CD4-positive, alpha-beta T cell treated with Interleukin-17A for 4 hours (primary cell): ENCODE measurements at regions not wholly inside any gene's neighbourhood (a gene's known extent, or its start where the extent isn't known, plus 50 kb on each side); places are given as distances from the start of the nearest gene placed in this dataset.
"Not testable (repeated sequence)": the region's sequence is repeated elsewhere in the genome, so short reads cannot be mapped to it uniquely, and the experiment has no call there.

Experiments used
- DNase-seq: peaks from one replicate; pipeline ENCODE4 v3.0.0-alpha.2; 2020; ENCODE audit warnings: mixed read lengths

DNA sequence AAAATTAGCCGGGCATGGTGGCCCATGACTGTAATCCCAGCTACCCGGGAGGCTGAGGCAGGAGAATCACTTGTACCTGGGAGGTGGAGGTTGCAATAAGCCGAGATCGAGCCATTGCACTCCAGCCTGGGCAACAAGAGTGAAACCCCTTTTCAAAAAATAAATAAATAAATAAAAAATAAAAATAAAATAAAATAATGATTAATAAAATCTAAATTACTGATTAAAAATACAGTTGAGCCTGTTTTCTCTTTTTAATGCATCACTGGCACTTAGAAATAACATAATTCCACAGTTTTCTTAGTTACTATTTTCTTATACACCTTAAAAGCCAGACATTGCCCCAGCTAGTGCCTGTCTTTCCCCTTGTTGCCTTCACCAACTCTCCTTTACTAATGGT is 922.8 kb upstream of the GJE1 start:
- DNase-seq, result no peak

- DNase-seq, result no peak
Measured at GRCh38 chr6:141208101-141208500, 924.6 kb upstream of the GJE1 start.

DNA sequence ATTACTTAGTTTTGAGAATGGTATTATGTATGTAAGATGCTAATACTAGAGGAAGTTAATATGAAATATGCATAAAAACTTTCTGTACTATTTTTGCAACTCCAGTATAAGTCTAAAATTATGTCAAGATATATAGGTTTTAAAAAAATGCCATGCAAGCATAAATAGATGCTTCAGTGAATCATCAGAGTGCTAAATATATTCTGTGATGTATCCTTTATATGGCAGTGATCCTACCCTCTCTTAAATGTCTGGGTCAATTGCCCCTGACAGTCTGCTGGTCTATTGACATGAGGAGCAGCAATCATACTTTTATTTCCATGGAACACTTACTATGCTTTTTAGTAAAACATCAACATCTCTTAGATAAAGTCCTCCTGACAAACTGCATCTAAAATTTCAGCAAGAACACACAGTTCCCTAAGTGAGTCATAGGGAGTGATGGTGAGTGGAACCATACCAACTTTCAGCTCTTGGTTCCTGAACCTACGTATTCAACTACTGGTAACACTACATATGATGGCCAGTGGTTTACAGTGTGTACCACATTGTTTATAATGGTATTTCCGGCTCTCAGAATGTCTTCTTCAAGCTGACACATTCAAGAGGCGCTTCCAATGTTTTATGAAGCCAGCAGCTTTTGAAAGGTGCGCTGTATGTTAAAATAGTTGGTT is 928.7 kb upstream of the GJE1 start:
- DNase-seq, result no peak

GRCh38 chr6:141202626-141203025 is 930.1 kb upstream of the GJE1 start:
- DNase-seq, result no peak

- DNase-seq, result no peak
Measured at GRCh38 chr6:141199074-141199473, 933.7 kb upstream of the GJE1 start.

GRCh38 chr6:141195251-141195832 is 937.4 kb upstream of the GJE1 start:
- DNase-seq, result no peak

GRCh38 chr6:141183368-141183767 is 949.4 kb upstream of the GJE1 start:
- DNase-seq, result no peak

- not testable (repeated sequence) for DNase-seq
Measured at GRCh38 chr6:141175458-141175857, 957.3 kb upstream of the GJE1 start.

DNA sequence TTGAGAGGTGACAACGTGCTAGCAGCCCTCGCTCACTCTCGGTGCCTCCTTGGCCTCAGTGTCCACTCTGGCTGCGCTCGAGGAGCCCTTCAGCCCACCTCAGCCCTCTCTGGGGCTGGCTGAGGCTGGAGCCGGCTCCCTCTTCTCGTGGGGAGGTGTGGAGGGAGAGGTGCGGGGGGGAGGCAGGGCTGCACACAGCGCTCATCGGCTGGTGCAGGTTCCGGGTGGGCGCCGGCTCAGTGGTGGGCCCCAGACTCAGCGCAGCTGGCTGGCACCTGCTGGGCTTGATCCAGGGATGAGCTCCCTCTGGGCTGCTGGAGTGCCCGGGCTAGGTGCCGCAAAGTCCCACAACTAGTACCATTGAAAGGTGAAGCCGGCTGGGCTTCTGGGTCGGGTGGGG is 957.8 kb upstream of the GJE1 start:
- no peak for DNase-seq

GRCh38 chr6:141173529-141173928 is 959.2 kb upstream of the GJE1 start:
- DNase-seq, result no peak

DNA sequence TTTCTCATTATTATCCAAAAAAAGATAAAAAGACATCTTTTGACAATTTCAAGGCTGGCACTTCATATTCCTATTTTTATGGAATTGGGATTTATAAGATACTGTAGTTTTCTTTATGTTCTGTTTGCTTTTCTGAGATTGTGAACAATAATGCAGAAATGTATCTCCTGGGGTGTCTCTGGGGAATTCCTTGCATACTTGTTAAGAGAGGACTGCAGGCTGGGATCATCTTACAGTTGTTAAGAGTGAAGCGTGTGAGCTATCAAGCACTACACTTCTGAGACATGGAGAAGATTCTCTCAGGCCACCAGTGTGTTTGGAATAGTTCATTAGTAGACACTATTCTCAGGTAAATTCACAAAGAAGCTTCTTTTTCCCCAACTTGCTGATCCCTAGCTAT is 963.3 kb upstream of the GJE1 start:
- DNase-seq, result no peak

GRCh38 chr6:141167945-141168344 is 964.8 kb upstream of the GJE1 start:
- DNase-seq, result no peak

DNA sequence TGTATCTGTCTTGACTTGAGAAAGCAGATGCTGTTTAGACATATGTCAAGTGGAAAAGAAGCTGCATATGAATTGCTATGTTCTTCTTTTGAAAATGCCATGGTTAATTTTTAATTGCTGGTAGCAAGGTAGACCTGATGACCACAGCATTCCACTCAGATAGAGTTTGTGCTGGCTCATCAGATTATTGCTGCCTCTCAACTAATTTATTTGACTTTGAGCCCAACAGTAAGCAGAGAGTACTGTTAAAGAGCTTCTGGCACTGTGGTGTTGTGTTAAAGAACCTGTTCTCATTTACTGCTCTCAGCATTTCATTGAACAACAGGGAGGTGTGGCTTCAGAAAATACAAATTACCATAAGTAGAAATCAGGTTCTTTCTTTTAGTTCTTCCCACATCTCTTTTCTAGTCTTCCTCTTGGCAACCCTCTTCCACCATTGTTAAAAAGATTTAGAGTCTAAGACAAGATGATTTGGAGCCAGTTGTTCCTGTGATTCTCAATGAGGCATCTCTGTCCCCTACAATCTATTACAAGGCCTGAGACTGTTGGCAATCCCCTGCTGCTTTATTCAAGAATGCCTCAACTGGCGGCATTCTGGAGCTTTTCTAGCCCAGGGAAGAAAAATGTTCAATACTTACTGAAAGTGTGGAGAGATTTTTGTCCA is 967.6 kb upstream of the GJE1 start:
- no peak for DNase-seq

DNA sequence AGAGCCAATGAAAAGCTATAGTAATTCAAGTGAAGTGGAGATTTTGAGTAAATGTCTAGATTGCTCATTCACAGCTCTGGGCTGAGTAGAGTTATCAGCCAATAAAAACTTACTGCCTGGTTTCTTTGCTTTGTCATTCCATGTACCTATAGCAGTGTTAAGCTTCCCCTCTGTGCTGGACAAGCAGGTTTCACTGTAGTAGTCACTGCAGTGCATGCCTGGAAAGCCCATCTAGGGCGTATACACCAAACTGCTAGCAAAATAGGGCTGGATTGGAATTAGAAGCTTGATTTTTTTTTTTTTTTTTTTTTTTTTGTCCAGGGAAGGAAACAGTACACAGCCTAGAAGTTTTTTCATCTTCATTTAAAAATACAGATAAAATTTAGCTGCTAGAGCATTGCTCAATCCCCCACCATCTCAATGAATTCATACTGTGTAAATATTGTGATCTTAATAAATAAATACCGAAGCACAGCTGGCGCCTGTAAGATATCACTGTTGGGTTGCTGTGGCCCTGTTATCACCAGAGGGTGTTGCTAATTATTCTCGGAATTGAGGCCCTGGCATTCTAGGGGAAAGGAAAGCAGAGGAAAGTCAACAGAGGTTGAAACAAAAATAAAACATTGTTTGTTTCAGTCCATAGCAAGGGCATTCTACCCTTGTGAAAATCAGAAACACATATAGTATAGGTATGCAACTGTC is 968.5 kb upstream of the GJE1 start:
- DNase-seq, result no peak

GRCh38 chr6:141163107-141163506 is 969.6 kb upstream of the GJE1 start:
- DNase-seq, result no peak

GRCh38 chr6:141158740-141159139 is 974.0 kb upstream of the GJE1 start:
- DNase-seq, result no peak

- no peak for DNase-seq
Measured at GRCh38 chr6:141153563-141153962, 979.2 kb upstream of the GJE1 start.

DNA sequence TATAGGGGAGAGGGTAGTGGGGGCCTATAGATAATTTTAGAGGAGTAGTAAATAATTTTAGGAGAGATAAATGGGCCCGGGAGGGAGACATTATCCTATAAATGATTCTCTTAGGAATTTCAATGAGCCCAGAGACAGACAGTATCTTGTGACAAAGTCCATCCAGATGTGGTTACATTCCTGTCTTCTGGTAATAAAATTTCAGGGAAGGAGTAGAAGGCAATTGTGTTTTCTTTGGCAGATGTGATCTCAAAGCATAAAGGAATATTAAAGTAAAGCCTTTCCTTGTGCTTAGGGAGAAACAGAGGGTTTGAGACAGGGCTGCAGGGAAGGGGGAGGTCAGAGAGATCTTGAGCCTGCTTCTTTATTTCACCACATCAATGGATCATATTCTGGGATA is 979.8 kb upstream of the GJE1 start:
- DNase-seq, result no peak

DNA sequence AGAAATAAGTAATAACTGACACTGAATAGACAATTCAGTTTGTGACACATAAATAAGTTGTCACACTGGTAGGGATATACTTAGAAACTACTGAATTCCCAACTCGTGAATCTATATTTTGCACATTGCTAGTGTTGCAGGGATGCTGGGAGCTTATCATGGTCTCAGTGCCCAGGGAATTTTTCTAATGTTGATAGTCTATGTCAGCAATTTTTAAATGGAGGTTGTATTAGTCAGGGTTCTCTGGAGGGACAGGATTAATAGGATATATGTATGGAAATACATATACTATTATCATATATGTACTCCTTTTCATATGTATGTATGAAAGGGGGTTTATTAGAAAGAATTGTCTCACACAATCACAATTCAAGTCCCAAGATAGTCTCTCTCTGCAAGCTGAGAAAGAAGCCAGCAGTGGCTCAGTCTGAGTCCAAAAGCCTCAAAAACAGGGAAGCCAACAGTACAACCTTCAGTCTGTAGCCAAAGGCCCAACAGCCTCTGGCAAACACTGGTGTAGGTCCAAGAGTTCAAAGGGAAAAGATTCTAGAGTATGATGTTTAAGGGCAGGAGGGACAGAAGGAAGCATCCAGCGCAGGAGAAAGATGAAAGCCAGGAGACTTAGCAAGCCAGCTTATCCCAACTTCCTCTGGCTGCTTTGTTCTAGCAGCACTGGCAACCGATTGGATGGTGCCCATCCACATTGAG is 980.9 kb upstream of the GJE1 start:
- DNase-seq, result no peak

DNA sequence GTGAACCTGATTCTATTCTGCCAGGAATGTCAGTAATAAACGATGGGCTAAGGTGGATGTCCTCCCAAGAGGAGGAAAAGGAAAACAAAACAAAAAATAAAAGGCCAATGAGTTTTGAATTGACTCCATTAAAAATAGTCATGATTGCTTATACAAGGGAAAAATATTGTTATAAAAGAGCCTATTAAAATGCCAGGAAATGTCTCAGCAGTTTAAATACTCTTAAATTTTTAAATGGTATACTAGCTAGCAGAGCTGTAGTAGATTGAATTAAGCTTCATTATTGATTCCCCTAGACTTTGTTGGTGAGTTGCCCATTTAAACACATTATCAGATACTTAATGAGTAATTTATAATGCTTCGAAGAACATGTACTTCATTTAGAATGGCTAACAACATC is 990.9 kb upstream of the GJE1 start:
- no peak for DNase-seq

- DNase-seq, result no peak
Measured at GRCh38 chr6:141140905-141141304, 991.8 kb upstream of the GJE1 start.

GRCh38 chr6:141139461-141139860 is 993.3 kb upstream of the GJE1 start:
- DNase-seq, result no peak

DNA sequence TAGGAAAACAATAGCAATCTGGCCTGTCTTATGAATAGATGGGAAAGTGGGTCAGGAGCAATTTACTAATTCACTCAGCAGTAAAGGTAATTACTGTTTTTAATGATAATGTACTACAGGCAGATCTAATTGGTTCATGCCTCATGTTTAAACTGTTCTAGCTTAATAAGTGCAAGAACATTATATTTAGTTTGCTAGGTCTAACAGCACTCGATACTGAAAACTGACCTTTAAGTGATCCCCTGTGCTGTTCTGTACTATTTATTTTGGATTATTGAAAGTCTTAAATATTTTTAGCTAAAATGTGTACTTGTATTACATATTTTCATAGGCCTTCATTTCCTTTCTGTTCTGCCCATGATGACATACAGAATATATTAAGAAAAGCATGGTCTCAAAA is 998.0 kb upstream of the GJE1 start:
- no peak for DNase-seq
